NT2/D1 (cell line): ENCODE measurements at regions not wholly inside any gene's neighbourhood (a gene's known extent, or its start where the extent isn't known, plus 50 kb on each side); places are given as distances from the start of the nearest gene placed in this dataset.

Experiments used
- SUZ12 ChIP-seq: IDR thresholded peaks from 2 replicates; pipeline ENCODE4 v1.6.1; 2011; ENCODE audit not compliant: insufficient read length, insufficient read depth; ENCODE audit errors: extremely low read depth
- YY1 ChIP-seq: IDR thresholded peaks from 2 replicates; pipeline ENCODE4 v1.6.1; 2011; ENCODE audit not compliant: insufficient read length, insufficient read depth

GRCh38 chr5:74056107-74056788 is 430.3 kb downstream of the ARHGEF28 start:
- no peak for TF ChIP-seq YY1
- TF ChIP-seq SUZ12, result no peak
